HG03196 (cell line): ENCODE measurements at regions not wholly inside any gene's neighbourhood (a gene's known extent, or its start where the extent isn't known, plus 50 kb on each side); places are given as distances from the start of the nearest gene placed in this dataset.
"Not testable (repeated sequence)": the region's sequence is repeated elsewhere in the genome, so short reads cannot be mapped to it uniquely, and the experiment has no call there.

Source experiments
- ATAC-seq: cut with Tn5 transposase; IDR thresholded peaks from one replicate; pipeline ENCODE4 v1.9.1; 2021; ENCODE audit not compliant: unreplicated experiment

GRCh38 chr14:28944605-28945004 lies 178.0 kb downstream of the FOXG1 start:
- ATAC-seq, result no peak

GRCh38 chr14:28946267-28946666 lies 179.7 kb downstream of the FOXG1 start:
- no peak for ATAC-seq

GRCh38 chr14:28949503-28949902 lies 182.9 kb downstream of the FOXG1 start:
- ATAC-seq, result no peak

- no peak for ATAC-seq
Measured at GRCh38 chr14:28952161-28952560, 185.6 kb downstream of the FOXG1 start.

GRCh38 chr14:28952666-28953065 lies 186.1 kb downstream of the FOXG1 start:
- ATAC-seq, result no peak

- ATAC-seq, result no peak
Measured at GRCh38 chr14:28953973-28954372, 187.4 kb downstream of the FOXG1 start.

- ATAC-seq, result peak; percentile 97
Measured at GRCh38 chr14:28966416-28967233, 200.0 kb downstream of the FOXG1 start.

GRCh38 chr14:28975084-28975483 lies 208.5 kb downstream of the FOXG1 start:
- no peak for ATAC-seq

- ATAC-seq, result no peak
Measured at GRCh38 chr14:28982228-28982627, 215.6 kb downstream of the FOXG1 start.

GRCh38 chr14:28983279-28983678 lies 216.7 kb downstream of the FOXG1 start:
- no peak for ATAC-seq

GRCh38 chr14:28987516-28987915 lies 220.9 kb downstream of the FOXG1 start:
- ATAC-seq, result no peak

- not testable (repeated sequence) for ATAC-seq
Measured at GRCh38 chr14:28997196-28997595, 230.6 kb downstream of the FOXG1 start.

GRCh38 chr14:28999656-29000055 lies 233.1 kb downstream of the FOXG1 start:
- no peak for ATAC-seq

- no peak for ATAC-seq
Measured at GRCh38 chr14:29005647-29006046, 239.1 kb downstream of the FOXG1 start.

GRCh38 chr14:29007990-29008389 lies 241.4 kb downstream of the FOXG1 start:
- no peak for ATAC-seq

GRCh38 chr14:29016050-29016900 lies 249.7 kb downstream of the FOXG1 start:
- ATAC-seq, result no peak

GRCh38 chr14:29023505-29023904 lies 256.9 kb downstream of the FOXG1 start:
- ATAC-seq, result not testable (repeated sequence)

- ATAC-seq, result not testable (repeated sequence)
Measured at GRCh38 chr14:29027441-29027840, 260.9 kb downstream of the FOXG1 start.

- ATAC-seq, result not testable (repeated sequence)
Measured at GRCh38 chr14:29027941-29028705, 261.5 kb downstream of the FOXG1 start.

- ATAC-seq, result no peak
Measured at GRCh38 chr14:29028973-29029582, 262.5 kb downstream of the FOXG1 start.

GRCh38 chr14:29030121-29030520 lies 263.5 kb downstream of the FOXG1 start:
- no peak for ATAC-seq
